Endothelial cell of umbilical vein (primary cell): ENCODE measurements at regions not wholly inside any gene's neighbourhood (a gene's known extent, or its start where the extent isn't known, plus 50 kb on each side); places are given as distances from the start of the nearest gene placed in this dataset.

Source experiments
- BruUV-seq: library from RNA; stranded (reverse); fragments of 400-500 nt; replicated peaks from 2 replicates; lab custom pipeline; 2021; lab: Mats Ljungman, UMichigan
- CTCF ChIA-PET: fragments of 300-600, 350-600 bp; sonication (Branson Sonifier 250); formaldehyde crosslinking; loops from one replicate; lab custom pipeline; 2021; ENCODE audit warnings: antibody characterized with exemption, inconsistent platforms; lab: Charles Lee
- POLR2A ChIA-PET: fragments of 300-600, 350-600 bp; sonication (Branson Sonifier 250); formaldehyde crosslinking; loops from one replicate; lab custom pipeline; 2021; ENCODE audit warnings: antibody characterized with exemption, inconsistent platforms; lab: Charles Lee
- DNase-seq: peaks from one replicate; pipeline ENCODE4 v3.0.0-alpha.2; 2011; ENCODE audit warnings: low read depth, low spot score
- FAIRE-seq: peaks from 2 replicates; lab custom pipeline; 2011; peaks lifted over from hg19 to GRCh38; lab: Jason Lieb, UNC
- H2AFZ ChIP-seq: 2 replicates; pipeline ENCODE4 v1.6.0; 2012; ENCODE audit warnings: low read depth, low read length, control low read depth, inconsistent platforms
- H3K27ac ChIP-seq: 2 replicates; pipeline ENCODE4 v1.5.1; 2011; ENCODE audit warnings: low read depth, mild to moderate bottlenecking, control low read depth, low read length, moderate library complexity; ENCODE audit not compliant: insufficient read depth
- H3K27me3 ChIP-seq, 2 experiments: 2 replicates each; pipeline versions ENCODE4 v1.6.0 to v1.6.1; 2011; ENCODE audit warnings: low read length in 2 of 2, mixed read lengths in 1 of 2; ENCODE audit not compliant: control insufficient read depth in 2 of 2, insufficient read depth in 2 of 2
- H3K36me3 ChIP-seq, 2 experiments: 2 replicates in 1 of 2; 3 replicates in 1 of 2; pipeline ENCODE4 v1.5.1; 2011; ENCODE audit warnings: low read length in 2 of 2, mild to moderate bottlenecking in 1 of 2, moderate library complexity in 1 of 2; ENCODE audit not compliant: control insufficient read depth in 2 of 2, insufficient read depth in 2 of 2; ENCODE audit errors: extremely low read depth in 1 of 2
- H3K4me1 ChIP-seq: 3 replicates; pipeline ENCODE4 v1.5.1; 2011; ENCODE audit warnings: mild to moderate bottlenecking, low read length; ENCODE audit not compliant: control insufficient read depth, insufficient read depth; ENCODE audit errors: extremely low read depth
- H3K4me2 ChIP-seq: 2 replicates; pipeline ENCODE4 v1.6.1; 2011; ENCODE audit warnings: low read length, control low read depth, mixed read lengths; ENCODE audit not compliant: insufficient read depth
- H3K4me3 ChIP-seq, 3 experiments: fragments of 200-600 bp in 1 of 3; sonication (generic), shearing (Covaris generic) in 1 of 3; replicated peaks in 1 of 3; 2 replicates each; pipeline ENCODE4 v1.5.1; 2011 to 2016; ENCODE audit warnings: control low read depth in 3 of 3, low read length in 3 of 3, mild to moderate bottlenecking in 2 of 3, inconsistent platforms in 1 of 3, low read depth in 1 of 3, moderate library complexity in 1 of 3; ENCODE audit not compliant: insufficient read depth in 1 of 3
- H3K79me2 ChIP-seq: 2 replicates; pipeline ENCODE4 v1.6.0; 2012; ENCODE audit warnings: low read length, inconsistent platforms; ENCODE audit not compliant: control insufficient read depth, insufficient read depth
- H3K9ac ChIP-seq: replicated peaks from 2 replicates; pipeline ENCODE3; 2011; ENCODE audit warnings: low read length, control low read depth; ENCODE audit not compliant: insufficient read depth; ENCODE audit errors: extremely low read depth
- H3K9me1 ChIP-seq: replicated peaks from 3 replicates; pipeline ENCODE4 v1.6.0; 2011; ENCODE audit warnings: mild to moderate bottlenecking, low read length; ENCODE audit not compliant: control insufficient read depth, insufficient read depth; ENCODE audit errors: extremely low read depth
- H3K9me3 ChIP-seq: replicated peaks from 2 replicates; pipeline ENCODE4 v1.5.1; 2012; ENCODE audit warnings: low read length, inconsistent platforms; ENCODE audit not compliant: control insufficient read depth, insufficient read depth
- H4K20me1 ChIP-seq: replicated peaks from 2 replicates; pipeline ENCODE3; 2011; ENCODE audit warnings: mild to moderate bottlenecking, low read length; ENCODE audit not compliant: control insufficient read depth, insufficient read depth; ENCODE audit errors: extremely low read depth
- CTCF ChIP-seq, 2 donors: IDR thresholded peaks; 1 replicate in 1 of 2; 2 replicates in 1 of 2; pipeline ENCODE4 v1.5.1; 2011; ENCODE audit warnings: low read length in 2 of 2, mild to moderate bottlenecking in 2 of 2, moderate library complexity in 2 of 2, control low read depth in 1 of 2, inconsistent platforms in 1 of 2, low read depth in 1 of 2; ENCODE audit not compliant: insufficient read depth in 1 of 2; ENCODE audit errors: extremely low read depth in 1 of 2
- EZH2 ChIP-seq: IDR thresholded peaks from 2 replicates; pipeline ENCODE4 v1.6.1; 2012; ENCODE audit warnings: borderline replicate concordance, low read depth, mild to moderate bottlenecking, moderate library complexity, low read length, inconsistent platforms; ENCODE audit not compliant: severe bottlenecking
- FOS ChIP-seq: IDR thresholded peaks from 2 replicates; pipeline ENCODE4 v1.6.1; 2011; ENCODE audit warnings: mild to moderate bottlenecking, low read length, moderate library complexity, borderline replicate concordance; ENCODE audit not compliant: insufficient read depth
- GATA2 ChIP-seq: IDR thresholded peaks from 2 replicates; pipeline ENCODE4 v1.7.0; 2011; ENCODE audit warnings: low read depth, mild to moderate bottlenecking, moderate library complexity, mixed read lengths, low read length; ENCODE audit not compliant: insufficient read length, insufficient read depth
- JUN ChIP-seq: IDR thresholded peaks from 2 replicates; pipeline ENCODE4 v1.6.1; 2011; ENCODE audit warnings: borderline replicate concordance, low read depth; ENCODE audit not compliant: insufficient read length, insufficient read depth
- MAX ChIP-seq: IDR thresholded peaks from 2 replicates; pipeline ENCODE4 v1.6.1; 2011; ENCODE audit not compliant: insufficient read depth, insufficient read length
- MYC ChIP-seq: IDR thresholded peaks from one replicate; pipeline ENCODE4 v1.6.1; 2011; ENCODE audit warnings: mild to moderate bottlenecking, low read depth, low read length
- POLR2A ChIP-seq: IDR thresholded peaks from 2 replicates; pipeline ENCODE4 v1.6.1; 2012; ENCODE audit warnings: low read depth, mild to moderate bottlenecking, control low read depth, low read length
- POLR2AphosphoS5 ChIP-seq: IDR thresholded peaks from 2 replicates; pipeline ENCODE4 v1.6.1; 2012; ENCODE audit warnings: low read depth, mild to moderate bottlenecking, control low read depth, low read length, moderate library complexity; ENCODE audit not compliant: insufficient read depth
- dilution Hi-C: fragments of 300-500 bp; cut with MboI; formaldehyde crosslinking; loops from one replicate; pipeline ENCODE4 v1.15.0; 2019; ENCODE audit warnings: low sequenced_read_pairs; ENCODE audit not compliant: extremely low pct_ligation_motif_present
- intact Hi-C: fragments of 100-400 bp; cut with micrococcal nuclease; formaldehyde crosslinking; loops from one replicate; pipeline ENCODE4 v1.10.0; 2022

- H3K79me2 ChIP-seq = no peaks in the 10 kb centered on the region
- no peak overlapping the region for H3K27ac ChIP-seq
- H3K36me3 ChIP-seq = no peaks in the 10 kb centered on the region
- dilution Hi-C loops = no loop called here
- ChIA-PET CTCF (no interaction called here), POLR2A (no interaction called here)
- TF ChIP-seq MAX (no peak), POLR2A (no peak), POLR2AphosphoS5 (no peak), CTCF (IDR thresholded peaks at IDR 0.05; ENCODE audit: extremely low read depth in 1 of 2, insufficient read depth in 1 of 2, low read depth in 1 of 2, low read length in 2 of 2) (no peak), GATA2 (no peak), EZH2 (no peak), MYC (no peak), FOS (no peak), JUN (no peak)
- DNase-seq (no peak), FAIRE-seq (no peak)
- H3K9me3 ChIP-seq = no peaks in the 10 kb centered on the region
- no peaks in the 10 kb centered on the region for H4K20me1 ChIP-seq
- H2AFZ ChIP-seq = no peak overlapping the region
- no peak overlapping the region for H3K4me2 ChIP-seq
- intact Hi-C loops = no loop called here
- no peak overlapping the region for H3K9ac ChIP-seq
- H3K4me1 ChIP-seq = no peaks in the 10 kb centered on the region
- H3K9me1 ChIP-seq = no peaks in the 10 kb centered on the region
- BruUV-seq = no TSS peak
- peaks cover 0 to 2% of the 10 kb centered on the region in 2 experiments for H3K27me3 ChIP-seq
- no peak overlapping the region for H3K4me3 ChIP-seq
These were observed 113.0 kb upstream of the TMPRSS2 start for GRCh38 chr21:41620982-41621381.
